HEK293T (cell line): ENCODE measurements at regions not wholly inside any gene's neighbourhood (a gene's known extent, or its start where the extent isn't known, plus 50 kb on each side); places are given as distances from the start of the nearest gene placed in this dataset.

Experiments
- ARNT ChIP-seq: fragments of 450-650 bp; IDR thresholded peaks from 2 replicates; pipeline ENCODE4 v1.6.1; 2017; ENCODE audit warnings: mild to moderate bottlenecking
- BHLHE40 ChIP-seq: fragments of 450-650 bp; IDR thresholded peaks from 2 replicates; pipeline ENCODE4 v1.6.1; 2016; ENCODE audit warnings: mild to moderate bottlenecking, moderate library complexity, borderline replicate concordance
- CTBP1 ChIP-seq: fragments of 450-650 bp; IDR thresholded peaks from 2 replicates; pipeline ENCODE4 v1.6.1; 2016; ENCODE audit warnings: borderline replicate concordance
- ELF4 ChIP-seq: fragments of 450-650 bp; IDR thresholded peaks from 2 replicates; pipeline ENCODE4 v1.6.1; 2017; ENCODE audit warnings: antibody characterized with exemption
- FOXA1 ChIP-seq: fragments of 450-650 bp; IDR thresholded peaks from 2 replicates; pipeline ENCODE4 v1.6.1; 2016; ENCODE audit warnings: mild to moderate bottlenecking
- FOXK2 ChIP-seq: fragments of 450-650 bp; IDR thresholded peaks from 2 replicates; pipeline ENCODE4 v1.6.1; 2016; ENCODE audit warnings: mild to moderate bottlenecking
- FOXM1 ChIP-seq: fragments of 450-650 bp; IDR thresholded peaks from 2 replicates; pipeline ENCODE4 v1.6.1; 2017; ENCODE audit warnings: mild to moderate bottlenecking, borderline replicate concordance
- HDGF ChIP-seq: fragments of 450-650 bp; IDR thresholded peaks from 2 replicates; pipeline ENCODE4 v1.6.1; 2017; ENCODE audit warnings: antibody characterized with exemption, borderline replicate concordance
- LEF1 ChIP-seq: fragments of 450-650 bp; IDR thresholded peaks from 2 replicates; pipeline ENCODE4 v1.6.1; 2017; ENCODE audit warnings: mild to moderate bottlenecking, borderline replicate concordance
- NFRKB ChIP-seq: fragments of 450-650 bp; IDR thresholded peaks from 2 replicates; pipeline ENCODE4 v1.6.1; 2016; ENCODE audit warnings: mild to moderate bottlenecking, moderate library complexity
- SP1 ChIP-seq: fragments of 450-650 bp; IDR thresholded peaks from 2 replicates; pipeline ENCODE4 v1.6.1; 2017
- SUZ12 ChIP-seq: fragments of 450-650 bp; IDR thresholded peaks from 2 replicates; pipeline ENCODE4 v1.6.1; 2016; ENCODE audit warnings: mild to moderate bottlenecking
- ZNF384 ChIP-seq: fragments of 450-650 bp; IDR thresholded peaks from 2 replicates; pipeline ENCODE4 v1.6.1; 2016

- TF ChIP-seq BHLHE40 (no peak), ARNT (no peak), FOXM1 (no peak), SUZ12 (no peak), SP1 (no peak), HDGF (no peak), ZNF384 (no peak), FOXA1 (no peak), FOXK2 (no peak), NFRKB (no peak), LEF1 (no peak), CTBP1 (no peak), ELF4 (no peak)
Observed at GRCh38 chr19:29446361-29446760, 79.4 kb upstream of the VSTM2B start.
